Lower leg skin (tissue), 4 donors: ENCODE measurements at regions not wholly inside any gene's neighbourhood (a gene's known extent, or its start where the extent isn't known, plus 50 kb on each side); places are given as distances from the start of the nearest gene placed in this dataset.
A peak's percentile ranks its signal among the peaks of the same experiment; 100 is the strongest.

Experiments used
- DNase-seq, 2 donors: peaks; one replicate each; pipeline ENCODE4 v3.0.0-alpha.2; 2019; ENCODE audit warnings: low spot score in 2 of 2
- H3K4me3 ChIP-seq: fragments of 200-600 bp; sonication (generic); 2 replicates; pipeline ENCODE4 v1.5.1; 2017; ENCODE audit warnings: mild to moderate bottlenecking, low read depth; ENCODE audit not compliant: poor library complexity, severe bottlenecking
- POLR2A ChIP-seq, 2 donors: fragments of 450-650 bp; IDR thresholded peaks; one replicate each; pipeline ENCODE4 v1.6.1; 2016 to 2017; ENCODE audit warnings: antibody characterized with exemption in 2 of 2, mild to moderate bottlenecking in 1 of 2, moderate library complexity in 1 of 2
- WGBS, 2 donors: methylation state at CpG; one replicate each; pipeline ENCODE4 v1.1.5; 2018; 5-methylcytosine and 5-hydroxymethylcytosine counted together
- intact Hi-C: fragments of 100-400 bp; cut with DNase I; formaldehyde crosslinking; loops from one replicate; pipeline ENCODE4 v1.15.0; 2023; ENCODE audit warnings: low total_unique reads
- TF ChIP-seq, protein P1 (sequence below), 3 donors: fragments of 450-650 bp; IDR thresholded peaks; one replicate each; pipeline ENCODE4 v1.5.1; 2016; ENCODE audit warnings: antibody characterized with exemption in 3 of 3, mild to moderate bottlenecking in 3 of 3, moderate library complexity in 2 of 3

GRCh38 chr6:141587482-141588266 lies 545.1 kb upstream of the GJE1 start:
- WGBS, 2 donors: 54 to 56% methylated on average over 4 of the region's 4 CpGs
- intact Hi-C loops: no loop called here
- no peak overlapping the region for H3K4me3 ChIP-seq
- no peak for DNase-seq
- TF ChIP-seq, protein P1, sequence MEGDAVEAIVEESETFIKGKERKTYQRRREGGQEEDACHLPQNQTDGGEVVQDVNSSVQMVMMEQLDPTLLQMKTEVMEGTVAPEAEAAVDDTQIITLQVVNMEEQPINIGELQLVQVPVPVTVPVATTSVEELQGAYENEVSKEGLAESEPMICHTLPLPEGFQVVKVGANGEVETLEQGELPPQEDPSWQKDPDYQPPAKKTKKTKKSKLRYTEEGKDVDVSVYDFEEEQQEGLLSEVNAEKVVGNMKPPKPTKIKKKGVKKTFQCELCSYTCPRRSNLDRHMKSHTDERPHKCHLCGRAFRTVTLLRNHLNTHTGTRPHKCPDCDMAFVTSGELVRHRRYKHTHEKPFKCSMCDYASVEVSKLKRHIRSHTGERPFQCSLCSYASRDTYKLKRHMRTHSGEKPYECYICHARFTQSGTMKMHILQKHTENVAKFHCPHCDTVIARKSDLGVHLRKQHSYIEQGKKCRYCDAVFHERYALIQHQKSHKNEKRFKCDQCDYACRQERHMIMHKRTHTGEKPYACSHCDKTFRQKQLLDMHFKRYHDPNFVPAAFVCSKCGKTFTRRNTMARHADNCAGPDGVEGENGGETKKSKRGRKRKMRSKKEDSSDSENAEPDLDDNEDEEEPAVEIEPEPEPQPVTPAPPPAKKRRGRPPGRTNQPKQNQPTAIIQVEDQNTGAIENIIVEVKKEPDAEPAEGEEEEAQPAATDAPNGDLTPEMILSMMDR (IDR thresholded peaks at IDR 0.05): no peak

DNA sequence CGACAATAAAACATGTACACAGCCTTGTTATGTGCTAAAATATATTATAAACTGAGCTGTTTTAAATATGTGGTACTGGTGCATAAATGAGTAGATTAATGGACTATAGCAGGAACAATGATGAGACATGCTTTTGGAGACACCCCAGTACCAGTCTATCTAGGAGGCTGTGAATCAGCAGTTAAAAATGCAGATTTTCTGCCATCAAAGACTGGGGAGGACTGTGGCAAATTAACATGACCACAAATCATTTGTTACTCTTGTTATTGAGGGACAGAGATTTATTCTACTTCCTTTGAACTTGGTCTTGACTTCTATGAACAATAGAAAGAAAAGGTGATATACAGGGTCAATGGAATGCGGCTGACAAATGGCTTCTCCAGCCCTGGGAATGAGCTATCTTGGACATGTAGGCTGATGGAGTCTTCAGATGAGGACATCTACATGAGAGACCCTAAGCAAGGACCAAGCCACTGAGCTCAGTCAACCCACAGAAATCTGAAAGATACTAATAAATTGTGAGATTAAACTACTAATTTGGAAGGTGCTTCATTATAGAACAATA lies 551.7 kb upstream of the GJE1 start:
- no peak overlapping the region for H3K4me3 ChIP-seq
- TF ChIP-seq, protein P1 (IDR thresholded peaks at IDR 0.05): no peak
- no peak for TF ChIP-seq POLR2A (IDR thresholded peaks at IDR 0.05)
- intact Hi-C loops: no loop called here
- 92 to 98% methylated on average over 2 of the region's 2 CpGs for WGBS, 2 donors
- no peak for DNase-seq

- 95% methylated on average over 4 of the region's 4 CpGs for WGBS, 2 donors
- intact Hi-C loops: no loop called here
These were observed 552.6 kb upstream of the GJE1 start for GRCh38 chr6:141580131-141580530.

DNA sequence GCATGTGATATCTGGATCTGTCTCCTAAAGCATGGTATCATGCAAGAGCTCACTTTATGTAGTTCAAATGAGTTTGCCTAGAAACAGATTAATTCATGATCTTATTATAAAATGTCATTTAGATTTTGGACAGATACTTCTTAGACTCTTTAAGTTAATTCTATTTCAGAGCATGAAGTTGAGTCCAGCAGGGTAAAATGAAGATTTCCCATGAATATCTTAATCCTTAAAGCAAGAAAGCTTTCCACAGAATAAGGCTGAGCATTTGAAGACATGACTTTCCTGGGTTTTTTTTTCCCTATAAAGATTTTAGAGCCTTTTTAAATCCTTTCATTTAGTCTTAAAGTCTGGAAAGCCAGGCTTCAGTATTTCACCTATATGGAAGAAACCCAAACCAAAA lies 556.0 kb upstream of the GJE1 start:
- no peak for TF ChIP-seq POLR2A (IDR thresholded peaks at IDR 0.05)
- TF ChIP-seq, protein P1 (IDR thresholded peaks at IDR 0.05): no peak
- H3K4me3 ChIP-seq: no peak overlapping the region
- no peak for DNase-seq
- intact Hi-C loops: no loop called here

More at GRCh38 chr6:141580131-141580530, 552.6 kb upstream of the GJE1 start:
- DNase-seq: no peak
- TF ChIP-seq POLR2A (IDR thresholded peaks at IDR 0.05): no peak
- TF ChIP-seq, protein P1 (IDR thresholded peaks at IDR 0.05): no peak
- H3K4me3 ChIP-seq: no peak overlapping the region

DNA sequence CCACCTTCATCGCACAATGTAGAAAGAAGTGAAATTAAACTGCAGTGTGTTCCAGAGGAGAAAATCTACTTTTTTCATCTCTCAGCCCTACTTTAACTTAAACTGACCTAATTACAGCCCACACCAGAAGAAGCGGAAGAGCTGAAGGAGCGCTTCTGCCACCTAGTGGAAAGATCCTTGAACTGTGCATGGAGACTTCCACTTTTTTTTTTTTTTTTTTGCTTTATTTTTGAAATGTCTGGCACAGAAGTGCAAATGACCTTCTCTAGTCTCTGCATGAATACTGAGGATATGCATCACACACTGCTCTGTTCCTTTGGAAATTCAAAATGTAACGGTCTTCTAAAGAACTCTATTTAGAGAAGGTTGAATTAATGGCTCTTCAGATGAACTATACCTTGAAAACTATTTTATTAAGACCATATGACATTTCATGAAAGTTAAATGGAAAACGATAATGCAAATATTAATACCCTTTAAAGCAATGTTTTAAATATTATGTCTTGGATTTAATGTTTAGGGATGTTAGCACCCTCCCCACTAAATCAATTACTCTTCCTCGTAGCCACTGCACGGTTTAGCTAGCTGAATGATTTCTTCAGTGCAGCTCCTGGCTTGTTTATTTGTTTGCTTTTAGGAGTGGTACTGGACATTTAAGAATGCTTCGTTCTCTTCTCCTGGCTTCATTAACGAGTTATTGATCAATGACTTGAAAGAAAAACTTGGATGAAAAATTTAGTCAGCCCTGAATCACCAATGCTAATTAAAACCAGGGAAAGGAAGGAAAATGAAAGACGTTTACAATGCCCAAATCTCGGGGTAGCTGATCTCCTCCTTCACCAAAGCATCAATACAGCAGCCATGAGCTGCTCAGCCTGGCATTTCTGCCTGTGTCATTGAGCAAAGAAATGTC lies 569.6 kb upstream of the GJE1 start:
- peak in 1 of 2 donors; percentile 36 for DNase-seq
- H3K4me3 ChIP-seq: no peak overlapping the region
- TF ChIP-seq POLR2A (IDR thresholded peaks at IDR 0.05): no peak
- TF ChIP-seq, protein P1 (IDR thresholded peaks at IDR 0.05): no peak
- intact Hi-C loops: no loop called here
- WGBS, 2 donors: 21 to 22% methylated on average over 11 of the region's 11 CpGs
